ENCODE measurements at regions not wholly inside any gene's neighbourhood (a gene's known extent, or its start where the extent isn't known, plus 50 kb on each side); places are given as distances from the start of the nearest gene placed in this dataset.

GRCh38 chr10:44015702-44016500, 367.2 kb upstream of the ZNF32 start:
- Histone ChIP-seq H3K27ac (ENCODE audit: low read depth, low read length) (no peak overlapping the region), H3K4me1 (ENCODE audit: control insufficient read depth, insufficient read depth, low read length, unreplicated experiment) (no peaks in the 10 kb centered on the region), H3K79me2 (ENCODE audit: control insufficient read depth, insufficient read depth, low read length, unreplicated experiment) (no peaks in the 10 kb centered on the region), H3K36me3 (ENCODE audit: insufficient read depth, low read length) (no peaks in the 10 kb centered on the region), H3K27me3 (ENCODE audit: insufficient read depth, low read length) (peaks cover 15% of the 10 kb centered on the region; the same call in 1 of the 2 replicates), H3K4me3 (ENCODE audit: low read depth, low read length) (no peak overlapping the region), H2AFZ (ENCODE audit: low read length, unreplicated experiment) (no peak overlapping the region)

DNA sequence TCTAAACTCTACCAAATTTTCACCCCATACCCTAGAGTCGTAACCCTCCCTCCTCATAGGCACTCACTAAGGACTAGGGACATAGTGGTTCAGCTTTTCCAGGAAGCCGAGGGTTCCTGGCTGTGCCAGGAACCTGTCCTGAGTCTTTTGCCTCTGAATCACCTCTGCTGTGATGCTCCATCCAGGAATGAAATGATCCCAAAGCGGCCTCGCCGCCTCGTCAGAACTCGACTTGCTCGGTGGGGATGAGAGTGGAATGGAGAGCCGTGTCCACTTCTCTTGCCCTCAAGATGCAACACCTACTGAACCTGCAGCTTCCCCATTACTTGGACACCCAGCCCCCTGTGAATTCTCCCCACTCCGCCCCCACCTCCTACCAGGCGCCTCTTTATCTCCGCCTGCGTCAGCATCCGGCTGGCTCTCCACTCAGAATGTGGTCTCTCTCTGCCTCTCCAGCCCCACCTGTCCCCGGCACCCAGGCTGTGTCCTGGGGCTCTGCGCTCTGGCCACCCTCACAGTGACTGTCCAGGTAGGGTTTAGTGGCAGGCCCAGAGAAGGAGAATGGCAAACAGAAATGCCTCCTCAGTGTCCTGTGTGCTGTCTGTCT, 366.1 kb upstream of the ZNF32 start:
- Histone ChIP-seq H3K27me3 (ENCODE audit: insufficient read depth, low read length) (peaks cover 14% of the 10 kb centered on the region; the same call in 1 of the 2 replicates), H3K36me3 (ENCODE audit: insufficient read depth, low read length) (no peaks in the 10 kb centered on the region), H3K27ac (ENCODE audit: low read depth, low read length) (no peak overlapping the region), H2AFZ (ENCODE audit: low read length, unreplicated experiment) (no peak overlapping the region), H3K79me2 (ENCODE audit: control insufficient read depth, insufficient read depth, low read length, unreplicated experiment) (no peaks in the 10 kb centered on the region), H3K4me3 (ENCODE audit: low read depth, low read length) (no peak overlapping the region), H3K4me1 (ENCODE audit: control insufficient read depth, insufficient read depth, low read length, unreplicated experiment) (no peaks in the 10 kb centered on the region)

GRCh38 chr10:44013981-44014380, 365.3 kb upstream of the ZNF32 start:
- Histone ChIP-seq H3K79me2 (ENCODE audit: control insufficient read depth, insufficient read depth, low read length, unreplicated experiment) (no peaks in the 10 kb centered on the region), H3K27ac (ENCODE audit: low read depth, low read length) (no peak overlapping the region), H3K4me1 (ENCODE audit: control insufficient read depth, insufficient read depth, low read length, unreplicated experiment) (no peaks in the 10 kb centered on the region), H3K27me3 (ENCODE audit: insufficient read depth, low read length) (peaks cover 15% of the 10 kb centered on the region), H3K36me3 (ENCODE audit: insufficient read depth, low read length) (no peaks in the 10 kb centered on the region), H3K4me3 (ENCODE audit: low read depth, low read length) (no peak overlapping the region), H2AFZ (ENCODE audit: low read length, unreplicated experiment) (no peak overlapping the region)

DNA sequence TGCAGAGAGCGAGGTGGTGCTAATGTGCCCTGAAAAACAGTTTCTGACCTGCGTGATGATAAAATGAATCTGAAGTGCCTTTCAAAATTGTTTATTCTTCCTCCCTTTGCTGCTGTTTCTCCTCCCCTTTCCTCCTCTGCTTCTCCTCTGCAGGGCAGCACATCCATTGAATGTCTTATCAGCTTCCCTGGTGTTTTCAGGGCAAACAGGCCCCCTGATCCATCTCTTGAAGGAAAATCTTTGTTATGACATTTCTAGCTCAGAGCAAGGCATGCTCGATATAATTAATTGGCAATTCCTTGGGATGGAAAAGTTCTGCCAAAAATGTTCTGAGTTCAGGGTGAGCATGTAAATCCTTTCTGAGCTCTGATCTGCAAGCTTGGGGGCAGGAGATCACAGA, 364.2 kb upstream of the ZNF32 start:
- Histone ChIP-seq H3K4me3 (ENCODE audit: low read depth, low read length) (no peak overlapping the region), H3K27me3 (ENCODE audit: insufficient read depth, low read length) (peaks cover 16% of the 10 kb centered on the region), H3K79me2 (ENCODE audit: control insufficient read depth, insufficient read depth, low read length, unreplicated experiment) (no peaks in the 10 kb centered on the region), H3K36me3 (ENCODE audit: insufficient read depth, low read length) (no peaks in the 10 kb centered on the region), H3K4me1 (ENCODE audit: control insufficient read depth, insufficient read depth, low read length, unreplicated experiment) (no peaks in the 10 kb centered on the region), H2AFZ (ENCODE audit: low read length, unreplicated experiment) (no peak overlapping the region), H3K27ac (ENCODE audit: low read depth, low read length) (no peak overlapping the region)

GRCh38 chr10:44011603-44011981, 362.9 kb upstream of the ZNF32 start:
- H3K4me1 ChIP-seq (ENCODE audit: control insufficient read depth, insufficient read depth, low read length, unreplicated experiment): no peaks in the 10 kb centered on the region
- no peak overlapping the region for H2AFZ ChIP-seq (ENCODE audit: low read length, unreplicated experiment)
- H3K27me3 ChIP-seq (ENCODE audit: insufficient read depth, low read length): peaks cover 16% of the 10 kb centered on the region
- H3K4me3 ChIP-seq (ENCODE audit: low read depth, low read length): no peak overlapping the region
- no peaks in the 10 kb centered on the region for H3K79me2 ChIP-seq (ENCODE audit: control insufficient read depth, insufficient read depth, low read length, unreplicated experiment)
- H3K36me3 ChIP-seq (ENCODE audit: insufficient read depth, low read length): no peaks in the 10 kb centered on the region
- no peak overlapping the region for H3K27ac ChIP-seq (ENCODE audit: low read depth, low read length)

DNA sequence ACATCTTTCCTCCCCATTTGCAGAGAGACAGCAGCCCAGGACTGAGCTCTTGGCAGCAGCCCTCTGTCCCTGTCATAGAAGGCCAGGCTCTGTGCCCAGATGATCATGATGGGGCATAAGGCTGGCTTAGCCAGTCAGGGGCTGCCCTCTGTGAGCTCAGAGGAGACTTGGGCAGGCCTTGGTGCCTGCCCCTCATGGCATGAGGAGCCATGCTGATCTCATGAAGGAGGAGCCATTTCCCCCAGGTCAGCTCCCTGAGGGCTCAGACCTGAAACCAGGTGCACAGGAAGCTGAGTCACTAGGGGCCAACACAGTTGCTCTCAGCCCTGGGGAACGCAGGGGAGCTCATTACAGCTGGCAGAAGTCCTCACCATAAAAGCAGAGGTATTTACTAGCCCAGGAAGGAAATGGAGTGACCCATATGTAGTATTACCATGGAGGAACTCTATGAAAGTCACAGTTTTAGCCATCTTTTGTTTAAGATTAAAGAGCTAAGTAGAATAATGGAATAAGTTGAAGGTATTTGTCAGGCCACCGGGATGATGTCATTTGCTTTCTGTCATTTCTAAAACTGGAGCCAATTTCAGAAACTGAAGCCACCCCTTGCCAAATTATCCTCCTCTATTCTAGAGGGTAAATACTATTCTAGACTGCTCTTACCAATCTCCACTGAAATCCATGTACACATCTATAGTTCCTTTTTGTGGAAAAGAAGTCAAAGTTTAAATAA, 362.4 kb upstream of the ZNF32 start:
- Histone ChIP-seq H2AFZ (ENCODE audit: low read length, unreplicated experiment) (no peak overlapping the region), H3K36me3 (ENCODE audit: insufficient read depth, low read length) (no peaks in the 10 kb centered on the region), H3K4me3 (ENCODE audit: low read depth, low read length) (no peak overlapping the region), H3K4me1 (ENCODE audit: control insufficient read depth, insufficient read depth, low read length, unreplicated experiment) (no peaks in the 10 kb centered on the region), H3K79me2 (ENCODE audit: control insufficient read depth, insufficient read depth, low read length, unreplicated experiment) (no peaks in the 10 kb centered on the region), H3K27me3 (ENCODE audit: insufficient read depth, low read length) (peaks cover 16% of the 10 kb centered on the region), H3K27ac (ENCODE audit: low read depth, low read length) (no peak overlapping the region)

- H3K79me2 ChIP-seq (ENCODE audit: control insufficient read depth, insufficient read depth, low read length, unreplicated experiment): no peaks in the 10 kb centered on the region
These were observed 361.4 kb upstream of the ZNF32 start for GRCh38 chr10:44009891-44010632.

DNA sequence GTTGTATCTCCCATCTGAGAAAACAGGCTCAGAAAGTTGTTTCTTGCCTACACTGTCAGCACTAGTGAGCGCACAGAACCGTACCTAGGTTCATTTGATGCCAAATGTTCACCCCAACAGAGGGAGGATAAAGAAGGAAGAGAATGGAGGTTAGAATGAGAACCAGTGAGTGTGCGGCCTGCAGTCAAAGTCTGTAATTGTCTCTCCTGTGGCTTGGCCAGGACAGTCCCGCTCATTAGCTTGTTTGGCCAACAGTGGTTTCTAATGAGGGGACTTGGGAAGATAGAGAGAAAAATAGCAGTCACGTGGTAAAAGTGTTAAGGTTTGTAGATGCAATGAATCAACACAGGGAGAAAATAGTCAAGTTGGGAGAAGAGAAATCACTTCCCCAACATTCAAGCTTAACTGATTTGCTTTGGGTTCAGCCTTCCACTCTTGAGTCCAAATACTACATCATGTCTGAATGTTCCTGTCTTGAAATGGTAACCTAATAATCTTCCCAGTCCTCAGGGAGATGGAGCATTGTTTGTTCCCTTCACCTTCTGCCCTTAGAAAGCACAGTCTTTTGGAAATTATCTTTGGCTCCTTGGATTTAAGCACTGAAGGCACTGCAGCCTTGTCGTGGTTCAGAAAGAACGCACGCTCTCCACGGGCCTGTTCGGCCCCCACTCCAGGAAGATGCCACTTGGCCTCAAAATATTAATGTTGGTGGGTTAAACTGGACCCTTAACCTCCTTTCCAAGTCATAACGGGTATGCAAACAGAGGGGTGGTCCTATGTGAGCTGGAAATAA, 360.4 kb upstream of the ZNF32 start:
- no peaks in the 10 kb centered on the region for H3K79me2 ChIP-seq (ENCODE audit: control insufficient read depth, insufficient read depth, low read length, unreplicated experiment)
- H3K4me1 ChIP-seq (ENCODE audit: control insufficient read depth, insufficient read depth, low read length, unreplicated experiment): no peaks in the 10 kb centered on the region
- H2AFZ ChIP-seq (ENCODE audit: low read length, unreplicated experiment): no peak overlapping the region
- no peak overlapping the region for H3K27ac ChIP-seq (ENCODE audit: low read depth, low read length)
- H3K4me3 ChIP-seq (ENCODE audit: low read depth, low read length): no peak overlapping the region
- no peaks in the 10 kb centered on the region for H3K36me3 ChIP-seq (ENCODE audit: insufficient read depth, low read length)
- H3K27me3 ChIP-seq (ENCODE audit: insufficient read depth, low read length): peaks cover 11% of the 10 kb centered on the region

More at GRCh38 chr10:44009891-44010632, 361.4 kb upstream of the ZNF32 start:
- Histone ChIP-seq H3K27me3 (ENCODE audit: insufficient read depth, low read length) (peaks cover 16% of the 10 kb centered on the region), H3K36me3 (ENCODE audit: insufficient read depth, low read length) (no peaks in the 10 kb centered on the region), H3K4me3 (ENCODE audit: low read depth, low read length) (no peak overlapping the region), H3K27ac (ENCODE audit: low read depth, low read length) (no peak overlapping the region), H3K4me1 (ENCODE audit: control insufficient read depth, insufficient read depth, low read length, unreplicated experiment) (no peaks in the 10 kb centered on the region), H2AFZ (ENCODE audit: low read length, unreplicated experiment) (no peak overlapping the region)

GRCh38 chr10:44008270-44008916, 359.7 kb upstream of the ZNF32 start:
- H3K27me3 ChIP-seq (ENCODE audit: insufficient read depth, low read length): peaks cover 9% of the 10 kb centered on the region; the same call in 1 of the 2 replicates
- H2AFZ ChIP-seq (ENCODE audit: low read length, unreplicated experiment): no peak overlapping the region
- H3K4me1 ChIP-seq (ENCODE audit: control insufficient read depth, insufficient read depth, low read length, unreplicated experiment): no peaks in the 10 kb centered on the region
- H3K79me2 ChIP-seq (ENCODE audit: control insufficient read depth, insufficient read depth, low read length, unreplicated experiment): no peaks in the 10 kb centered on the region
- H3K27ac ChIP-seq (ENCODE audit: low read depth, low read length): no peak overlapping the region
- H3K36me3 ChIP-seq (ENCODE audit: insufficient read depth, low read length): no peaks in the 10 kb centered on the region
- no peak overlapping the region for H3K4me3 ChIP-seq (ENCODE audit: low read depth, low read length)

Measured in ACC112 (cell line).